Left hindlimb (tissue), 1 donor: ENCODE measurements at regions not wholly inside any gene's neighbourhood (a gene's known extent, or its start where the extent isn't known, plus 50 kb on each side); places are given as distances from the start of the nearest gene placed in this dataset.

Experiments
- DNase-seq: peaks from one replicate; pipeline ENCODE4 v3.0.0-alpha.2; 2018

GRCh38 chr7:12741951-12742575 is 54.6 kb downstream of the ARL4A start:
- no peak for DNase-seq

GRCh38 chr7:12746211-12746610 is 58.8 kb downstream of the ARL4A start:
- no peak for DNase-seq

GRCh38 chr7:12747687-12748306 is 60.4 kb downstream of the ARL4A start:
- DNase-seq = no peak

- DNase-seq = no peak
Observed at GRCh38 chr7:12749069-12749468, 61.6 kb downstream of the ARL4A start.

- DNase-seq = no peak
Observed at GRCh38 chr7:12749746-12750145, 62.3 kb downstream of the ARL4A start.

- DNase-seq = no peak
Observed at GRCh38 chr7:12751764-12752163, 64.3 kb downstream of the ARL4A start.

- DNase-seq = no peak
Observed at GRCh38 chr7:12754179-12754578, 66.7 kb downstream of the ARL4A start.

GRCh38 chr7:12756821-12757220 is 69.4 kb downstream of the ARL4A start:
- no peak for DNase-seq

GRCh38 chr7:12757443-12757842 is 70.0 kb downstream of the ARL4A start:
- no peak for DNase-seq

- no peak for DNase-seq
Observed at GRCh38 chr7:12759151-12759550, 71.7 kb downstream of the ARL4A start.

- DNase-seq = no peak
Observed at GRCh38 chr7:12761111-12761510, 73.7 kb downstream of the ARL4A start.

- DNase-seq = no peak
Observed at GRCh38 chr7:12761691-12762090, 74.3 kb downstream of the ARL4A start.

GRCh38 chr7:12764458-12764891 is 77.0 kb downstream of the ARL4A start:
- DNase-seq = no peak

GRCh38 chr7:12765431-12766100 is 78.1 kb downstream of the ARL4A start:
- DNase-seq = no peak

- no peak for DNase-seq
Observed at GRCh38 chr7:12766416-12766815, 79.0 kb downstream of the ARL4A start.

- no peak for DNase-seq
Observed at GRCh38 chr7:12768948-12769347, 81.5 kb downstream of the ARL4A start.

- DNase-seq = no peak
Observed at GRCh38 chr7:12769444-12769843, 82.0 kb downstream of the ARL4A start.

GRCh38 chr7:12770227-12770975 is 83.0 kb downstream of the ARL4A start:
- DNase-seq = no peak

GRCh38 chr7:12771378-12771877 is 84.0 kb downstream of the ARL4A start:
- DNase-seq = peak; percentile 69

GRCh38 chr7:12772768-12773167 is 85.3 kb downstream of the ARL4A start:
- no peak for DNase-seq

- DNase-seq = no peak
Observed at GRCh38 chr7:12777257-12777656, 89.8 kb downstream of the ARL4A start.

- no peak for DNase-seq
Observed at GRCh38 chr7:12779947-12780346, 92.5 kb downstream of the ARL4A start.

- DNase-seq = no peak
Observed at GRCh38 chr7:12783421-12784095, 96.1 kb downstream of the ARL4A start.
